ENCODE measurements at regions not wholly inside any gene's neighbourhood (a gene's known extent, or its start where the extent isn't known, plus 50 kb on each side); places are given as distances from the start of the nearest gene placed in this dataset.

DNA sequence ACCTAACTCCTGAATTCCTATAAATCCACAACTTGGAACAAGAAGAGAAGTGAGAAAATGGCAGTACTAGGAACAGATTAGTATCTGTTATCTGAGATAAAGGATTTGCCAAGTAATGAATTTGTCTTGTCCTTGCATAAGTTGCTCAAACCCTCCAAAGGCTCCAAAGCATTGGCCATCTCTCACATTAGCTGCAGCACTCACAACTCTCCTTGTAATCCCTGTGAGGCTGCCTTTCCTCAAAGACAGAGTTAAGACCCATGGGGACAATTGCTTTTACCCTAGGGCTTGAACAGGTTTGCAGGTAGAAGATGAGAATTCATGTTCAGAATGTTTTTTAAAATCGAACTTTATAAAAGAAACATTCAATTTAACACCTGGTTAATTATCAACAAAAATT lies 1702.2 kb downstream of the EFNB2 start:
- TF ChIP-seq, protein P1, sequence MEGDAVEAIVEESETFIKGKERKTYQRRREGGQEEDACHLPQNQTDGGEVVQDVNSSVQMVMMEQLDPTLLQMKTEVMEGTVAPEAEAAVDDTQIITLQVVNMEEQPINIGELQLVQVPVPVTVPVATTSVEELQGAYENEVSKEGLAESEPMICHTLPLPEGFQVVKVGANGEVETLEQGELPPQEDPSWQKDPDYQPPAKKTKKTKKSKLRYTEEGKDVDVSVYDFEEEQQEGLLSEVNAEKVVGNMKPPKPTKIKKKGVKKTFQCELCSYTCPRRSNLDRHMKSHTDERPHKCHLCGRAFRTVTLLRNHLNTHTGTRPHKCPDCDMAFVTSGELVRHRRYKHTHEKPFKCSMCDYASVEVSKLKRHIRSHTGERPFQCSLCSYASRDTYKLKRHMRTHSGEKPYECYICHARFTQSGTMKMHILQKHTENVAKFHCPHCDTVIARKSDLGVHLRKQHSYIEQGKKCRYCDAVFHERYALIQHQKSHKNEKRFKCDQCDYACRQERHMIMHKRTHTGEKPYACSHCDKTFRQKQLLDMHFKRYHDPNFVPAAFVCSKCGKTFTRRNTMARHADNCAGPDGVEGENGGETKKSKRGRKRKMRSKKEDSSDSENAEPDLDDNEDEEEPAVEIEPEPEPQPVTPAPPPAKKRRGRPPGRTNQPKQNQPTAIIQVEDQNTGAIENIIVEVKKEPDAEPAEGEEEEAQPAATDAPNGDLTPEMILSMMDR (IDR thresholded peaks at IDR 0.05; ENCODE audit: partially characterized antibody, unreplicated experiment): no peak
- Mint-ChIP-seq H3K36me3 (ENCODE audit: unreplicated experiment) (no peaks in the 10 kb centered on the region), H3K4me1 (ENCODE audit: low read depth, unreplicated experiment) (peaks cover 15% of the 10 kb centered on the region), H3K27ac (ENCODE audit: unreplicated experiment) (no peak overlapping the region), H3K4me3 (ENCODE audit: unreplicated experiment) (no peak overlapping the region), H3K9me3 (ENCODE audit: unreplicated experiment) (peaks cover 2% of the 10 kb centered on the region), H3K27me3 (ENCODE audit: unreplicated experiment) (no peaks in the 10 kb centered on the region)
- DNase-seq: no peak

DNA sequence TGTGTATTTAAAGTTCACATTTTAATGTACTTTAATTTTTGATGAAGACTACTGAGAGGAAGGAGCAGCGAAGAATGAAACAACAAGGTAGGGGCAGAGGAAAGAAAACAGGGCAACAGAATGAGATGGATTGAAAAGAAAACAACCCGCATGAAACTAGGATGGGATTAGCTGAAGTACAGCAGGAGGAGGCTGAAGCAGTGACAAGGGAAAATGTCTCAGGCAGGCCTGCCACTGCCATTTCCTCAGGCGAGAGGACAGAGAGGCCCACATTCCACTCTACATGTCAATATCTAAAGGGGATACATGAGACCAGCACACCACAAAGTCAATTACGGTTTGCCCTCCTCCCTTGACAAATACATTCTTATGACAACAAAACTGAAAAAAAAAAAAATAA lies 1703.2 kb downstream of the EFNB2 start:
- H3K27ac Mint-ChIP-seq (ENCODE audit: unreplicated experiment): peak overlapping the region; percentile 80
- peak overlapping the region; percentile 1 for H3K4me3 Mint-ChIP-seq (ENCODE audit: unreplicated experiment)
- TF ChIP-seq, protein P1 (IDR thresholded peaks at IDR 0.05; ENCODE audit: partially characterized antibody, unreplicated experiment): no peak
- peak; percentile 19 for DNase-seq
- H3K27me3 Mint-ChIP-seq (ENCODE audit: unreplicated experiment): no peaks in the 10 kb centered on the region
- no peaks in the 10 kb centered on the region for H3K36me3 Mint-ChIP-seq (ENCODE audit: unreplicated experiment)
- peaks cover 15% of the 10 kb centered on the region for H3K4me1 Mint-ChIP-seq (ENCODE audit: low read depth, unreplicated experiment)
- H3K9me3 Mint-ChIP-seq (ENCODE audit: unreplicated experiment): peaks cover 2% of the 10 kb centered on the region

DNA sequence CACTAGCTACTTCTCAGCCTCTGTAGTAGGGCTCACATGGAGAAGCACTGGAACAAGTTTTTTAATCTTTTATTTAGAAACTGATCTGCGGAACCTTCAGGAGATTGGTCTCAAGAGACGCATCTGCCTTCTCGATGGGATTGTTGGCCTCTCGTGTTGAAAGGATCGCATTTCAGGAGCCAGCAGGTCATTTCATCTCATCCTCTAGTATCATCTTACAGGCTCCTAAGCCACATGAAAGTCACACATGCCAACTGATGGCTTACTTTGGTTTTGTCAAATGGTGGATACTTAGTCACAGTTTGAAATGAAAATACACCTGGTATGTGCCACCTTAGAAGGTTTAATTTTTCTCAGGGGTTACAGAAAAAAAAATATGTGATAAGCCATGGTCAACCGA lies 1703.6 kb downstream of the EFNB2 start:
- peaks cover 2% of the 10 kb centered on the region for H3K9me3 Mint-ChIP-seq (ENCODE audit: unreplicated experiment)
- peak overlapping the region; percentile 80 for H3K27ac Mint-ChIP-seq (ENCODE audit: unreplicated experiment)
- DNase-seq: no peak
- H3K27me3 Mint-ChIP-seq (ENCODE audit: unreplicated experiment): no peaks in the 10 kb centered on the region
- no peaks in the 10 kb centered on the region for H3K36me3 Mint-ChIP-seq (ENCODE audit: unreplicated experiment)
- H3K4me3 Mint-ChIP-seq (ENCODE audit: unreplicated experiment): peak overlapping the region; percentile 1
- peaks cover 15% of the 10 kb centered on the region for H3K4me1 Mint-ChIP-seq (ENCODE audit: low read depth, unreplicated experiment)
- TF ChIP-seq, protein P1 (IDR thresholded peaks at IDR 0.05; ENCODE audit: partially characterized antibody, unreplicated experiment): no peak

DNA sequence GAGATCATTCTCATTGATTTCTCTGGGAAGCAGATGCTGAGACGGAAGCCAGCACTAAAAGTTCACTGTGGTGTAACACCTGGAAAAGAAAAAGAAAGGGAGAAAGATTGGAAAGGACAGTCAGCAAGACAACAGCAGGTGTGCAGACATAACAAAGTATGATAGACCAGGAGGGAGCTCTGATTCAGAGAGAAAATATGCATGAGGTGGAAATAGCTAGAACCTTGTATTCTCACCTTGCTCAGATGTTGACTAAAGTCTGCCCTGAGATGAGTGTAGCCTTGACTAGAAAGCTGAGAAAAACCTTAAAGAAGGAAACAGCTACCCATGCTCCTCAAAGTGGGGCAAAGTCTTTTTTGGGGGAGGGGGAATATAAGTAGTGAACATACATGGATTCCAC lies 1711.8 kb downstream of the EFNB2 start:
- TF ChIP-seq, protein P1 (IDR thresholded peaks at IDR 0.05; ENCODE audit: partially characterized antibody, unreplicated experiment): no peak
- peaks cover 2% of the 10 kb centered on the region for H3K9me3 Mint-ChIP-seq (ENCODE audit: unreplicated experiment)
- no peaks in the 10 kb centered on the region for H3K4me1 Mint-ChIP-seq (ENCODE audit: low read depth, unreplicated experiment)
- no peak for DNase-seq
- H3K27me3 Mint-ChIP-seq (ENCODE audit: unreplicated experiment): peaks cover 2% of the 10 kb centered on the region
- H3K36me3 Mint-ChIP-seq (ENCODE audit: unreplicated experiment): no peaks in the 10 kb centered on the region
- H3K27ac Mint-ChIP-seq (ENCODE audit: unreplicated experiment): no peak overlapping the region
- no peak overlapping the region for H3K4me3 Mint-ChIP-seq (ENCODE audit: unreplicated experiment)

DNA sequence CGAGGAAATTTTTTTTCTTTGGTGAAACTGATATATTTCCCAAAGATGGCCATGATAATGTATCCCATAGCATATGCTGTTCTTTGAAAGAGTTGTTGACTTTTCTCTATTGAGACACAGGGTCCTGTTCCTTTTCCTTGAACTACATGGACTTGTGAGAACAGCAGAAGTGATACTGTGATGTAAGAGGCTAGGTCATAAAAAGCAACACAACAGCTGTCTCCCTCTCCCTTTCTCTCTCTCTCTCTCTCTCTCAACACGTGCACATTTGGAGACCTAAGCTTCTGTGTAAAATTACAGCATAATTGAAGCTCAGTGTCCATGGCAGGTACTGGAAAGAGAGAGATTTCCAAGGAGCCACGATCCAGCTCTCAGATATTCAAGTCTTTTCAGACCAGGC lies 1712.4 kb downstream of the EFNB2 start:
- H3K9me3 Mint-ChIP-seq (ENCODE audit: unreplicated experiment): peaks cover 2% of the 10 kb centered on the region
- peaks cover 2% of the 10 kb centered on the region for H3K27me3 Mint-ChIP-seq (ENCODE audit: unreplicated experiment)
- H3K27ac Mint-ChIP-seq (ENCODE audit: unreplicated experiment): no peak overlapping the region
- no peak overlapping the region for H3K4me3 Mint-ChIP-seq (ENCODE audit: unreplicated experiment)
- H3K36me3 Mint-ChIP-seq (ENCODE audit: unreplicated experiment): no peaks in the 10 kb centered on the region
- no peaks in the 10 kb centered on the region for H3K4me1 Mint-ChIP-seq (ENCODE audit: low read depth, unreplicated experiment)
- TF ChIP-seq, protein P1 (IDR thresholded peaks at IDR 0.05; ENCODE audit: partially characterized antibody, unreplicated experiment): no peak
- DNase-seq: no peak
